ENCODE measurements at regions not wholly inside any gene's neighbourhood (a gene's known extent, or its start where the extent isn't known, plus 50 kb on each side); places are given as distances from the start of the nearest gene placed in this dataset.

GRCh38 chr14:75368333-75368732 lies 59.5 kb upstream of the JDP2 start:
- TF ChIP-seq MECOM (CRISPR knock-in tag; IDR thresholded peaks at IDR 0.05) (no peak), ZBTB1 (CRISPR knock-in tag; IDR thresholded peaks at IDR 0.05; ENCODE audit: borderline replicate concordance, low read depth) (no peak), E4F1 (CRISPR knock-in tag; IDR thresholded peaks at IDR 0.05; ENCODE audit: borderline replicate concordance) (no peak), ZNF408 (CRISPR knock-in tag; IDR thresholded peaks at IDR 0.05; ENCODE audit: low read depth) (no peak), CEBPG (CRISPR knock-in tag; IDR thresholded peaks at IDR 0.05) (no peak), CEBPG (tag; conservative IDR thresholded peaks at IDR 0.05 in 1 of 2, IDR thresholded peaks at IDR 0.05 in 1 of 2) (no peak), VEZF1 (CRISPR knock-in tag; IDR thresholded peaks at IDR 0.05) (no peak), RFX5 (IDR thresholded peaks at IDR 0.05; ENCODE audit: low read depth, low read length) (no peak)
- in situ Hi-C loops (cut with MboI): no loop called here
- FAIRE-seq: no peak

More at GRCh38 chr14:75368333-75368732, 59.5 kb upstream of the JDP2 start:
- H3K9me3 ChIP-seq (replicated peaks; ENCODE audit: control insufficient read depth, insufficient read depth, low read depth, low read length): no peaks in the 10 kb centered on the region
- no peak overlapping the region for H3K9ac ChIP-seq (ENCODE audit: insufficient read depth in 1 of 2, low read depth in 2 of 2, low read length in 2 of 2)
- H2AFZ ChIP-seq (ENCODE audit: low read depth, low read length): no peak overlapping the region
- no peak overlapping the region for H3K27ac ChIP-seq (ENCODE audit: extremely low read depth, low read depth, low read length)
- ATAC-seq (no peak), DNase-seq (ENCODE audit: extremely low read depth in 1 of 4, low spot score in 3 of 4) (no peak)
- H3K4me1 ChIP-seq (replicated peaks in 1 of 2; ENCODE audit: control insufficient read depth in 2 of 2, insufficient read depth in 2 of 2, low read length in 2 of 2): no peaks in the 10 kb centered on the region
- no peaks in the 10 kb centered on the region for H3K9me1 ChIP-seq (ENCODE audit: control insufficient read depth, insufficient read depth, low read length)
- H3K27me3 ChIP-seq (ENCODE audit: control insufficient read depth in 2 of 2, insufficient read depth in 2 of 2, low read length in 2 of 2): no peaks in the 10 kb centered on the region; a peak in 2 of 5 replicates
- H3K36me3 ChIP-seq (ENCODE audit: control insufficient read depth, insufficient read depth, low read length): no peaks in the 10 kb centered on the region
- POLR2A ChIA-PET: no interaction called here
- CTCF ChIA-PET (ENCODE audit: low intra/inter-chr PET ratio): no interaction called here
- H3K4me2 ChIP-seq (ENCODE audit: insufficient read depth, low read length): no peak overlapping the region
- WGBS (ENCODE audit: insufficient coverage, low coverage, missing lambda C conversion rate): 20% methylated on average over 1 of the region's 1 CpG
- no peaks in the 10 kb centered on the region for H4K20me1 ChIP-seq (replicated peaks; ENCODE audit: control insufficient read depth, insufficient read depth, low read length)
- no peaks in the 10 kb centered on the region for H3K79me2 ChIP-seq (ENCODE audit: control insufficient read depth, insufficient read depth, low read length)
- BruUV-seq (replicated peaks): no TSS peak
- intact Hi-C loops (cut with micrococcal nuclease): no loop called here
- H3K4me3 ChIP-seq: no peak overlapping the region
